ENCODE measurements at regions not wholly inside any gene's neighbourhood (a gene's known extent, or its start where the extent isn't known, plus 50 kb on each side); places are given as distances from the start of the nearest gene placed in this dataset.
A peak's percentile ranks its signal among the peaks of the same experiment; 100 is the strongest.

- POLR2A ChIA-PET (ENCODE audit: partially characterized antibody), result no interaction called here
Observed at GRCh38 chr13:103236213-103236612, 170.0 kb upstream of the SLC10A2 start.

More at GRCh38 chr13:103236213-103236612, 170.0 kb upstream of the SLC10A2 start:
- TF ChIP-seq CTCF (IDR thresholded peaks at IDR 0.05; ENCODE audit: control extremely low read depth in 1 of 3, insufficient read depth in 1 of 3, low read depth in 1 of 3, low read length in 3 of 3) (peak in 1 of 3 experiments; percentile 17; a peak in 1 of 4 replicates), CEBPB (IDR thresholded peaks at IDR 0.05; ENCODE audit: low read depth, low read length) (peak; percentile 71; the same call in 1 of the 2 replicates), ATF2 (IDR thresholded peaks at IDR 0.05; ENCODE audit: low read length) (no peak), RAD21 (IDR thresholded peaks at IDR 0.05 in 1 of 2, conservative IDR thresholded peaks at IDR 0.05 in 1 of 2; ENCODE audit: low read depth in 2 of 2, low read length in 2 of 2) (peak; percentile 21 to 25; a peak in 2 of 4 replicates), CREB1 (IDR thresholded peaks at IDR 0.05) (no peak), NRF1 (IDR thresholded peaks at IDR 0.05; ENCODE audit: low read depth, low read length) (no peak)
- WGBS, 2 experiments (ENCODE audit: extremely low coverage in 1 of 2, insufficient coverage in 1 of 2, insufficient read length in 1 of 2, insufficient replicate concordance in 2 of 2, low coverage in 1 of 2, low lambda C conversion rate in 2 of 2, missing lambda C conversion rate in 1 of 2), result 100% methylated on average over 2 of the region's 2 CpGs; no CpG with 5 or more reads in 1 of the 2 experiments
- no peak overlapping the region for H3K56ac ChIP-seq (replicated peaks; ENCODE audit: insufficient read length, low read depth, low read length)
- H2BK120ac ChIP-seq (replicated peaks; ENCODE audit: low read depth, low read length), result no peak overlapping the region
- no peaks in the 10 kb centered on the region for H3K23me2 ChIP-seq (ENCODE audit: low read depth, low read length)
- H3K23ac ChIP-seq (ENCODE audit: insufficient read length), result no peak overlapping the region
- H2AK5ac ChIP-seq (ENCODE audit: low read depth, low read length), result no peak overlapping the region
- H3K4me3 ChIP-seq (ENCODE audit: extremely low read depth in 1 of 4, insufficient read depth in 2 of 4, low read depth in 3 of 4, low read length in 4 of 4), result no peak overlapping the region
- no peak overlapping the region for H3K14ac ChIP-seq (ENCODE audit: insufficient read length)
- no peak overlapping the region for H3K4me2 ChIP-seq (ENCODE audit: insufficient read depth in 1 of 2, low read depth in 2 of 2, low read length in 2 of 2)
- no peak overlapping the region for H4K91ac ChIP-seq (replicated peaks; ENCODE audit: insufficient read length, low read length)
- no peaks in the 10 kb centered on the region for H3K36me3 ChIP-seq (ENCODE audit: control insufficient read depth in 2 of 4, insufficient read depth in 4 of 4, low read length in 3 of 4)
- no peak overlapping the region for H3K18ac ChIP-seq (ENCODE audit: extremely low read depth, low read length)
- FAIRE-seq, result no peak
- H2AFZ ChIP-seq (ENCODE audit: low read length), result no peak overlapping the region
- H4K20me1 ChIP-seq (replicated peaks in 1 of 2; ENCODE audit: control insufficient read depth in 1 of 2, insufficient read depth in 2 of 2, low read length in 2 of 2), result no peaks in the 10 kb centered on the region
- H2BK5ac ChIP-seq (ENCODE audit: low read depth, low read length), result no peak overlapping the region
- H3K9ac ChIP-seq (replicated peaks in 1 of 4; ENCODE audit: extremely low read depth in 1 of 4, low read depth in 3 of 4, low read length in 3 of 4), result no peak overlapping the region
- H2BK20ac ChIP-seq (ENCODE audit: low read length), result no peak overlapping the region
- H3K4ac ChIP-seq (replicated peaks; ENCODE audit: insufficient read length, low read depth, low read length), result no peak overlapping the region
- no peak overlapping the region for H2BK15ac ChIP-seq (ENCODE audit: low read length)
- H3K27me3 ChIP-seq (replicated peaks in 1 of 4; ENCODE audit: control insufficient read depth in 3 of 4, extremely low read depth in 1 of 4, insufficient read depth in 3 of 4, low read length in 3 of 4), result peaks cover 0 to 1% (median 0%) of the 10 kb centered on the region in 4 experiments; a peak in 1 of 7 replicates
- CTCF ChIA-PET (ENCODE audit: partially characterized antibody), result no interaction called here
- H2BK12ac ChIP-seq (ENCODE audit: low read depth, low read length), result no peak overlapping the region
- H3K79me1 ChIP-seq (ENCODE audit: low read depth, low read length), result no peaks in the 10 kb centered on the region
- no peak overlapping the region for H4K5ac ChIP-seq (ENCODE audit: insufficient read length, low read depth, low read length)
- H3K9me3 ChIP-seq (ENCODE audit: insufficient read depth in 2 of 2, low read depth in 1 of 2, low read length in 1 of 2), result peaks cover 6 to 9% of the 10 kb centered on the region in 2 experiments; a peak in 2 of 4 replicates
- H4K8ac ChIP-seq (ENCODE audit: extremely low read depth, insufficient read depth, low read length), result no peak overlapping the region
- no peaks in the 10 kb centered on the region for H3K4me1 ChIP-seq (replicated peaks in 1 of 4; ENCODE audit: control insufficient read depth in 3 of 4, insufficient read depth in 4 of 4, low read length in 3 of 4)
- DNase-seq (ENCODE audit: low read depth in 1 of 2, low spot score in 2 of 2), result no peak
- no peak overlapping the region for H3K27ac ChIP-seq (ENCODE audit: low read depth, low read length)
- no peaks in the 10 kb centered on the region for H3K79me2 ChIP-seq (ENCODE audit: control insufficient read depth in 1 of 2, insufficient read depth in 2 of 2, low read length in 2 of 2)
